HEK293T (cell line): ENCODE measurements at regions not wholly inside any gene's neighbourhood (a gene's known extent, or its start where the extent isn't known, plus 50 kb on each side); places are given as distances from the start of the nearest gene placed in this dataset.

Experiments used
- CTCF ChIA-PET: fragments of 350-600 bp; formaldehyde crosslinking; extraction: SDS; loops from one replicate; lab custom pipeline; 2021; ENCODE audit warnings: antibody characterized with exemption, inconsistent platforms; lab: Yijun Ruan, JAX
- POLR2A ChIA-PET: fragments of 350-600 bp; formaldehyde crosslinking; extraction: SDS; loops from one replicate; lab custom pipeline; 2020; ENCODE audit warnings: antibody characterized with exemption, inconsistent platforms; lab: Yijun Ruan, JAX
- DNase-seq: peaks from one replicate; pipeline ENCODE4 v3.0.0; 2012; ENCODE audit warnings: mixed read lengths; ENCODE audit errors: extremely low spot score
- ARNT ChIP-seq: fragments of 450-650 bp; IDR thresholded peaks from 2 replicates; pipeline ENCODE4 v1.6.1; 2017; ENCODE audit warnings: mild to moderate bottlenecking
- BHLHE40 ChIP-seq: fragments of 450-650 bp; IDR thresholded peaks from 2 replicates; pipeline ENCODE4 v1.6.1; 2016; ENCODE audit warnings: mild to moderate bottlenecking, moderate library complexity, borderline replicate concordance
- CTBP1 ChIP-seq: fragments of 450-650 bp; IDR thresholded peaks from 2 replicates; pipeline ENCODE4 v1.6.1; 2016; ENCODE audit warnings: borderline replicate concordance
- ELF4 ChIP-seq: fragments of 450-650 bp; IDR thresholded peaks from 2 replicates; pipeline ENCODE4 v1.6.1; 2017; ENCODE audit warnings: antibody characterized with exemption
- FOXA1 ChIP-seq: fragments of 450-650 bp; IDR thresholded peaks from 2 replicates; pipeline ENCODE4 v1.6.1; 2016; ENCODE audit warnings: mild to moderate bottlenecking
- FOXK2 ChIP-seq: fragments of 450-650 bp; IDR thresholded peaks from 2 replicates; pipeline ENCODE4 v1.6.1; 2016; ENCODE audit warnings: mild to moderate bottlenecking
- FOXM1 ChIP-seq: fragments of 450-650 bp; IDR thresholded peaks from 2 replicates; pipeline ENCODE4 v1.6.1; 2017; ENCODE audit warnings: mild to moderate bottlenecking, borderline replicate concordance
- HDGF ChIP-seq: fragments of 450-650 bp; IDR thresholded peaks from 2 replicates; pipeline ENCODE4 v1.6.1; 2017; ENCODE audit warnings: antibody characterized with exemption, borderline replicate concordance
- L3MBTL2 ChIP-seq: fragments of 450-650 bp; conservative IDR thresholded peaks from 2 replicates; pipeline ENCODE4 v1.6.1; 2016; ENCODE audit warnings: mild to moderate bottlenecking
- LEF1 ChIP-seq: fragments of 450-650 bp; IDR thresholded peaks from 2 replicates; pipeline ENCODE4 v1.6.1; 2017; ENCODE audit warnings: mild to moderate bottlenecking, borderline replicate concordance
- NFRKB ChIP-seq: fragments of 450-650 bp; IDR thresholded peaks from 2 replicates; pipeline ENCODE4 v1.6.1; 2016; ENCODE audit warnings: mild to moderate bottlenecking, moderate library complexity
- PKNOX1 ChIP-seq: fragments of 450-650 bp; IDR thresholded peaks from 2 replicates; pipeline ENCODE4 v1.6.1; 2016
- SP1 ChIP-seq: fragments of 450-650 bp; IDR thresholded peaks from 2 replicates; pipeline ENCODE4 v1.6.1; 2017
- SUZ12 ChIP-seq: fragments of 450-650 bp; IDR thresholded peaks from 2 replicates; pipeline ENCODE4 v1.6.1; 2016; ENCODE audit warnings: mild to moderate bottlenecking
- TARDBP ChIP-seq: fragments of 450-650 bp; IDR thresholded peaks from 2 replicates; pipeline ENCODE4 v1.6.1; 2016
- ZNF384 ChIP-seq: fragments of 450-650 bp; IDR thresholded peaks from 2 replicates; pipeline ENCODE4 v1.6.1; 2016

GRCh38 chr2:55992455-55992854 is 68.9 kb upstream of the EFEMP1 start:
- CTCF ChIA-PET, result interaction anchor here (0.6 kb wide), 1 partner anchor 27 kb away, joined by 3 read pairs; no protein-coding TSS in a partner anchor
- DNase-seq, result no peak
- POLR2A ChIA-PET, result no interaction called here
- TF ChIP-seq ARNT, result no peak
- TF ChIP-seq FOXM1, result no peak
- no peak for TF ChIP-seq PKNOX1
- no peak for TF ChIP-seq L3MBTL2
- TF ChIP-seq BHLHE40, result no peak
- TF ChIP-seq CTBP1, result no peak
- no peak for TF ChIP-seq LEF1
- no peak for TF ChIP-seq SP1
- TF ChIP-seq TARDBP, result no peak
- TF ChIP-seq ZNF384, result no peak
- no peak for TF ChIP-seq ELF4
- no peak for TF ChIP-seq HDGF
- TF ChIP-seq NFRKB, result no peak
- TF ChIP-seq SUZ12, result no peak
- TF ChIP-seq FOXA1, result no peak
- TF ChIP-seq FOXK2, result no peak

- CTCF ChIA-PET, result no interaction called here
- no peak for TF ChIP-seq BHLHE40
- no peak for TF ChIP-seq NFRKB
- TF ChIP-seq PKNOX1, result no peak
- TF ChIP-seq SUZ12, result no peak
- TF ChIP-seq FOXA1, result no peak
- TF ChIP-seq FOXM1, result no peak
- TF ChIP-seq TARDBP, result no peak
- TF ChIP-seq FOXK2, result no peak
- no peak for TF ChIP-seq LEF1
- no peak for TF ChIP-seq ARNT
- TF ChIP-seq CTBP1, result no peak
- no peak for TF ChIP-seq SP1
- no peak for TF ChIP-seq ZNF384
- no peak for TF ChIP-seq ELF4
- TF ChIP-seq HDGF, result no peak
- no peak for TF ChIP-seq L3MBTL2
- no peak for DNase-seq
- POLR2A ChIA-PET, result no interaction called here
These were observed 70.1 kb upstream of the EFEMP1 start for GRCh38 chr2:55993685-55994084.

- ChIA-PET CTCF (no interaction called here), POLR2A (no interaction called here)
- no peak for DNase-seq
- TF ChIP-seq ZNF384 (no peak), PKNOX1 (no peak), FOXK2 (no peak), ELF4 (no peak), L3MBTL2 (no peak)
These were observed 71.6 kb upstream of the EFEMP1 start for GRCh38 chr2:55995211-55995610.

GRCh38 chr2:55995902-55996301 is 72.3 kb upstream of the EFEMP1 start:
- no peak for DNase-seq
- CTCF ChIA-PET, result no interaction called here
- POLR2A ChIA-PET, result interaction anchor here (0.6 kb wide), 1 partner anchor 277 kb away, joined by 3 read pairs; no protein-coding TSS in a partner anchor
- no peak for TF ChIP-seq ELF4
- no peak for TF ChIP-seq L3MBTL2
- TF ChIP-seq FOXK2, result no peak
- no peak for TF ChIP-seq SP1
- no peak for TF ChIP-seq ZNF384
- no peak for TF ChIP-seq BHLHE40
- no peak for TF ChIP-seq PKNOX1
- TF ChIP-seq CTBP1, result no peak
- TF ChIP-seq SUZ12, result no peak
- TF ChIP-seq FOXA1, result no peak
- no peak for TF ChIP-seq HDGF
- TF ChIP-seq TARDBP, result no peak
- no peak for TF ChIP-seq ARNT
- no peak for TF ChIP-seq LEF1
- no peak for TF ChIP-seq NFRKB
- TF ChIP-seq FOXM1, result no peak

- TF ChIP-seq ZNF384, result no peak
- no peak for TF ChIP-seq FOXA1
- no peak for TF ChIP-seq CTBP1
- TF ChIP-seq NFRKB, result no peak
- no peak for TF ChIP-seq HDGF
- TF ChIP-seq FOXK2, result no peak
- TF ChIP-seq TARDBP, result no peak
- TF ChIP-seq L3MBTL2, result no peak
- TF ChIP-seq BHLHE40, result no peak
- DNase-seq, result no peak
- POLR2A ChIA-PET, result no interaction called here
- CTCF ChIA-PET, result no interaction called here
These were observed 75.6 kb upstream of the EFEMP1 start for GRCh38 chr2:55999231-55999630.

GRCh38 chr2:55999790-56000189 is 76.2 kb upstream of the EFEMP1 start:
- POLR2A ChIA-PET, result no interaction called here
- CTCF ChIA-PET, result no interaction called here
- TF ChIP-seq FOXM1 (no peak), FOXA1 (no peak), LEF1 (no peak), ARNT (no peak), HDGF (no peak)
- DNase-seq, result no peak
